EH (cell line): ENCODE measurements at regions not wholly inside any gene's neighbourhood (a gene's known extent, or its start where the extent isn't known, plus 50 kb on each side); places are given as distances from the start of the nearest gene placed in this dataset.
A peak's percentile ranks its signal among the peaks of the same experiment; 100 is the strongest.
"Not testable (repeated sequence)": the region's sequence is repeated elsewhere in the genome, so short reads cannot be mapped to it uniquely, and the experiment has no call there.

Source experiments
- DNase-seq: peaks from one replicate; pipeline ENCODE4 v3.0.0-alpha.2; 2015; ENCODE audit warnings: low read depth

- DNase-seq: peak; percentile 67
Observed at GRCh38 chr10:33657154-33657908, 322.9 kb upstream of the NRP1 start.

GRCh38 chr10:33655921-33656320 is 321.5 kb upstream of the NRP1 start:
- DNase-seq: peak; percentile 35

- DNase-seq: peak; percentile 40
Observed at GRCh38 chr10:33655165-33655815, 320.8 kb upstream of the NRP1 start.

GRCh38 chr10:33653584-33654367 is 319.3 kb upstream of the NRP1 start:
- DNase-seq: peak; percentile 95

- no peak for DNase-seq
Observed at GRCh38 chr10:33652870-33653269, 318.4 kb upstream of the NRP1 start.

GRCh38 chr10:33650131-33650530 is 315.7 kb upstream of the NRP1 start:
- not testable (repeated sequence) for DNase-seq

- peak; percentile 77 for DNase-seq
Observed at GRCh38 chr10:33643042-33643441, 308.6 kb upstream of the NRP1 start.

GRCh38 chr10:33638891-33639290 is 304.4 kb upstream of the NRP1 start:
- DNase-seq: no peak

GRCh38 chr10:33638374-33638773 is 303.9 kb upstream of the NRP1 start:
- no peak for DNase-seq

GRCh38 chr10:33635967-33636515 is 301.6 kb upstream of the NRP1 start:
- no peak for DNase-seq

GRCh38 chr10:33632432-33632831 is 298.0 kb upstream of the NRP1 start:
- DNase-seq: no peak

- DNase-seq: no peak
Observed at GRCh38 chr10:33631991-33632390, 297.5 kb upstream of the NRP1 start.

GRCh38 chr10:33630761-33631160 is 296.3 kb upstream of the NRP1 start:
- no peak for DNase-seq

- no peak for DNase-seq
Observed at GRCh38 chr10:33627611-33628010, 293.1 kb upstream of the NRP1 start.

- no peak for DNase-seq
Observed at GRCh38 chr10:33626798-33627466, 292.5 kb upstream of the NRP1 start.

- DNase-seq: no peak
Observed at GRCh38 chr10:33623669-33624068, 289.2 kb upstream of the NRP1 start.

- DNase-seq: no peak
Observed at GRCh38 chr10:33621101-33621500, 286.6 kb upstream of the NRP1 start.

- no peak for DNase-seq
Observed at GRCh38 chr10:33618196-33618595, 283.7 kb upstream of the NRP1 start.

- DNase-seq: no peak
Observed at GRCh38 chr10:33617381-33618080, 283.1 kb upstream of the NRP1 start.

GRCh38 chr10:33616956-33617355 is 282.5 kb upstream of the NRP1 start:
- peak; percentile 13 for DNase-seq

GRCh38 chr10:33612551-33612950 is 278.1 kb upstream of the NRP1 start:
- DNase-seq: peak; percentile 63
